ENCODE measurements at regions not wholly inside any gene's neighbourhood (a gene's known extent, or its start where the extent isn't known, plus 50 kb on each side); places are given as distances from the start of the nearest gene placed in this dataset.

DNA sequence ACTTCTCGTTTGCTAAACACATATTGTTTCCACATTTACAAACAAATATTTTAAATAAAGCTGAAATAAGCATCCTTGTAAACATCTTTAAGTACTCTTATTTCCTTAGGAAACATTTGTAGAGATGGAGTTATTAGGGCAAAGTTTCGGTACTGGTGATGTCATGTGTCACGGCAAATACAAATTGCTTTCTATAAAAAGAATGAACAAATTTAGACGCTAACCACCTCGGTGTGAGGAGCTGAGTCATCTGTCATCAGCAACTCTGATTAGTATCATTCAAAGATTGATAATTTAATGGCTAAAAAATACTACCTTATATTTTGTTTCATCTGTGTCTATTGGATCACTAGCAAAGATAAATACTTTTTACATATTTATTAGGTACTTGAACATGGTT, 982.0 kb downstream of the VRK1 start:
- Histone ChIP-seq H4K8ac (ENCODE audit: low read depth in 2 of 2, low read length in 2 of 2) (no peak overlapping the region), H3K14ac (replicated peaks; ENCODE audit: low read depth, low read length) (no peak overlapping the region), H4K20me1 (ENCODE audit: insufficient read depth, low read length) (no peaks in the 10 kb centered on the region), H2BK15ac (ENCODE audit: low read depth, low read length) (no peak overlapping the region), H2AK5ac (ENCODE audit: low read depth, low read length) (no peak overlapping the region), H3K23ac (ENCODE audit: low read depth, low read length) (no peak overlapping the region), H2BK20ac (ENCODE audit: low read depth, low read length) (no peak overlapping the region), H2AK9ac (replicated peaks; ENCODE audit: low read depth, low read length, poor library complexity) (no peak overlapping the region), H3K36me3 (ENCODE audit: control insufficient read depth, insufficient read depth, low read length) (no peaks in the 10 kb centered on the region), H2AFZ (replicated peaks; ENCODE audit: low read length, poor library complexity) (no peak overlapping the region), H4K91ac (ENCODE audit: insufficient read depth, low read depth, low read length) (no peak overlapping the region), H3K4me3 (ENCODE audit: insufficient read depth, low read depth, low read length) (no peak overlapping the region), H3K9me3 (ENCODE audit: control insufficient read depth, insufficient read depth, low read length) (peaks cover 31% of the 10 kb centered on the region), H3K18ac (ENCODE audit: low read depth, low read length) (no peak overlapping the region), H3K4me2 (ENCODE audit: low read depth, low read length) (no peak overlapping the region), H3K79me1 (ENCODE audit: low read depth in 1 of 2, low read length in 2 of 2) (no peaks in the 10 kb centered on the region), H3K9ac (ENCODE audit: low read depth, low read length) (no peak overlapping the region), H3K9me1 (ENCODE audit: insufficient read depth, low read length) (no peaks in the 10 kb centered on the region), H2BK120ac (ENCODE audit: low read depth, low read length) (no peak overlapping the region), H2BK5ac (ENCODE audit: low read depth, low read length, poor library complexity, severe bottlenecking) (no peak overlapping the region), H3K27me3 (ENCODE audit: control insufficient read depth, insufficient read depth, low read length) (no peaks in the 10 kb centered on the region), H3K56ac (ENCODE audit: extremely low read depth, insufficient read depth, low read length) (no peak overlapping the region), H3K4me1 (ENCODE audit: control insufficient read depth, insufficient read depth, low read length) (no peaks in the 10 kb centered on the region), H3K27ac (ENCODE audit: insufficient read depth, low read length) (no peak overlapping the region), H3K4ac (ENCODE audit: low read depth, low read length) (no peak overlapping the region), H4K5ac (ENCODE audit: low read depth, low read length) (no peak overlapping the region)
- ChIA-PET CTCF (no interaction called here), POLR2A (ENCODE audit: unreplicated experiment) (no interaction called here)
- in situ Hi-C loops (cut with MboI; ENCODE audit: low sequenced_read_pairs): no loop called here
- WGBS, 2 experiments (ENCODE audit: extremely low coverage in 2 of 2, insufficient read length in 1 of 2): 100% methylated on average over 1 of the region's 5 CpGs; no CpG with 5 or more reads in 1 of the 2 experiments
- TF ChIP-seq POLR2A (IDR thresholded peaks at IDR 0.05; ENCODE audit: low read depth, low read length) (no peak), CHD1 (IDR thresholded peaks at IDR 0.05; ENCODE audit: low read depth, low read length) (no peak), NFE2L2 (IDR thresholded peaks at IDR 0.05; ENCODE audit: low read depth, low read length) (no peak), FOS (IDR thresholded peaks at IDR 0.05; ENCODE audit: low read depth, low read length) (no peak), RCOR1 (IDR thresholded peaks at IDR 0.05; ENCODE audit: insufficient replicate concordance, low read length) (no peak), BHLHE40 (IDR thresholded peaks at IDR 0.05; ENCODE audit: low read depth, low read length) (no peak), SMC3 (IDR thresholded peaks at IDR 0.05; ENCODE audit: low read depth, low read length) (no peak), RAD21 (IDR thresholded peaks at IDR 0.05; ENCODE audit: low read length) (no peak), CEBPB (IDR thresholded peaks at IDR 0.05; ENCODE audit: low read depth, low read length) (no peak)
- TF ChIP-seq, protein P1, sequence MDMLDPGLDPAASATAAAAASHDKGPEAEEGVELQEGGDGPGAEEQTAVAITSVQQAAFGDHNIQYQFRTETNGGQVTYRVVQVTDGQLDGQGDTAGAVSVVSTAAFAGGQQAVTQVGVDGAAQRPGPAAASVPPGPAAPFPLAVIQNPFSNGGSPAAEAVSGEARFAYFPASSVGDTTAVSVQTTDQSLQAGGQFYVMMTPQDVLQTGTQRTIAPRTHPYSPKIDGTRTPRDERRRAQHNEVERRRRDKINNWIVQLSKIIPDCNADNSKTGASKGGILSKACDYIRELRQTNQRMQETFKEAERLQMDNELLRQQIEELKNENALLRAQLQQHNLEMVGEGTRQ (IDR thresholded peaks at IDR 0.05; ENCODE audit: low read depth, low read length): no peak
- no peak for ATAC-seq (ENCODE audit: low read depth)
- no peak for DNase-seq
- dilution Hi-C loops (cut with HindIII; ENCODE audit: low sequenced_read_pairs, unreplicated experiment): no loop called here
- no TSS peak for BruUV-seq (replicated peaks)
- intact Hi-C loops (cut with micrococcal nuclease): no loop called here

Measured in IMR-90 (cell line).